ENCODE measurements at regions not wholly inside any gene's neighbourhood (a gene's known extent, or its start where the extent isn't known, plus 50 kb on each side); places are given as distances from the start of the nearest gene placed in this dataset.

GRCh38 chr6:97726378-97726777 is 443.4 kb upstream of the MMS22L start:
- no peak for TF ChIP-seq POLR2A (IDR thresholded peaks at IDR 0.05; ENCODE audit: low read length)
- TF ChIP-seq GATA1 (IDR thresholded peaks at IDR 0.05; ENCODE audit: low read depth, low read length) = no peak
